ENCODE measurements at regions not wholly inside any gene's neighbourhood (a gene's known extent, or its start where the extent isn't known, plus 50 kb on each side); places are given as distances from the start of the nearest gene placed in this dataset.
"Not testable (repeated sequence)": the region's sequence is repeated elsewhere in the genome, so short reads cannot be mapped to it uniquely, and the experiment has no call there.

GRCh38 chr4:135515295-135515694, 1313.7 kb upstream of the PABPC4L start:
- Histone ChIP-seq H3K9ac (ENCODE audit: low read depth, low read length) (no peak overlapping the region), H3K9me3 (ENCODE audit: control insufficient read depth, insufficient read depth, low read length) (no peaks in the 10 kb centered on the region), H3K4me1 (ENCODE audit: insufficient read depth, low read length) (no peaks in the 10 kb centered on the region), H3K36me3 (ENCODE audit: insufficient read depth, low read length) (no peaks in the 10 kb centered on the region)

- Histone ChIP-seq H3K9ac (ENCODE audit: low read depth, low read length) (no peak overlapping the region), H3K9me3 (ENCODE audit: control insufficient read depth, insufficient read depth, low read length) (no peaks in the 10 kb centered on the region), H3K4me1 (ENCODE audit: insufficient read depth, low read length) (no peaks in the 10 kb centered on the region; the same call in 1 of the 2 replicates), H3K36me3 (ENCODE audit: insufficient read depth, low read length) (no peaks in the 10 kb centered on the region)
Measured at GRCh38 chr4:135510582-135510981, 1309.0 kb upstream of the PABPC4L start.

GRCh38 chr4:135508006-135508714, 1306.6 kb upstream of the PABPC4L start:
- no peaks in the 10 kb centered on the region; the same call in 1 of the 2 replicates for H3K4me1 ChIP-seq (ENCODE audit: insufficient read depth, low read length)
- H3K9ac ChIP-seq (ENCODE audit: low read depth, low read length): no peak overlapping the region
- H3K9me3 ChIP-seq (ENCODE audit: control insufficient read depth, insufficient read depth, low read length): no peaks in the 10 kb centered on the region
- no peaks in the 10 kb centered on the region for H3K36me3 ChIP-seq (ENCODE audit: insufficient read depth, low read length)

- peaks cover 6% of the 10 kb centered on the region; the same call in 1 of the 2 replicates for H3K4me1 ChIP-seq (ENCODE audit: insufficient read depth, low read length)
- no peaks in the 10 kb centered on the region for H3K36me3 ChIP-seq (ENCODE audit: insufficient read depth, low read length)
- peak overlapping the region; percentile 21; the same call in 1 of the 2 replicates for H3K9ac ChIP-seq (ENCODE audit: low read depth, low read length)
- no peaks in the 10 kb centered on the region for H3K9me3 ChIP-seq (ENCODE audit: control insufficient read depth, insufficient read depth, low read length)
Measured at GRCh38 chr4:135497563-135498152, 1296.1 kb upstream of the PABPC4L start.

- peaks cover under 1% of the 10 kb centered on the region; the same call in 1 of the 2 replicates for H3K4me1 ChIP-seq (ENCODE audit: insufficient read depth, low read length)
- H3K9me3 ChIP-seq (ENCODE audit: control insufficient read depth, insufficient read depth, low read length): no peaks in the 10 kb centered on the region
- H3K36me3 ChIP-seq (ENCODE audit: insufficient read depth, low read length): no peaks in the 10 kb centered on the region
- no peak overlapping the region for H3K9ac ChIP-seq (ENCODE audit: low read depth, low read length)
Measured at GRCh38 chr4:135492439-135492838, 1290.8 kb upstream of the PABPC4L start.

- H3K36me3 ChIP-seq (ENCODE audit: insufficient read depth, low read length): no peaks in the 10 kb centered on the region
- no peaks in the 10 kb centered on the region for H3K9me3 ChIP-seq (ENCODE audit: control insufficient read depth, insufficient read depth, low read length)
- no peaks in the 10 kb centered on the region for H3K4me1 ChIP-seq (ENCODE audit: insufficient read depth, low read length)
- H3K9ac ChIP-seq (ENCODE audit: low read depth, low read length): no peak overlapping the region
Measured at GRCh38 chr4:135485371-135485770, 1283.8 kb upstream of the PABPC4L start.

- H3K9ac ChIP-seq (ENCODE audit: low read depth, low read length): no peak overlapping the region
- no peaks in the 10 kb centered on the region for H3K36me3 ChIP-seq (ENCODE audit: insufficient read depth, low read length)
- H3K9me3 ChIP-seq (ENCODE audit: control insufficient read depth, insufficient read depth, low read length): no peaks in the 10 kb centered on the region
- H3K4me1 ChIP-seq (ENCODE audit: insufficient read depth, low read length): no peaks in the 10 kb centered on the region
Measured at GRCh38 chr4:135476272-135476671, 1274.7 kb upstream of the PABPC4L start.

- no peaks in the 10 kb centered on the region for H3K9me3 ChIP-seq (ENCODE audit: control insufficient read depth, insufficient read depth, low read length)
- H3K9ac ChIP-seq (ENCODE audit: low read depth, low read length): no peak overlapping the region
- H3K4me1 ChIP-seq (ENCODE audit: insufficient read depth, low read length): no peaks in the 10 kb centered on the region
- no peaks in the 10 kb centered on the region for H3K36me3 ChIP-seq (ENCODE audit: insufficient read depth, low read length)
Measured at GRCh38 chr4:135464311-135464710, 1262.7 kb upstream of the PABPC4L start.

- not testable (repeated sequence) for H3K36me3 ChIP-seq (ENCODE audit: insufficient read depth, low read length); H3K4me1 ChIP-seq (ENCODE audit: insufficient read depth, low read length); H3K9me3 ChIP-seq (ENCODE audit: control insufficient read depth, insufficient read depth, low read length)
- H3K9ac ChIP-seq (ENCODE audit: low read depth, low read length): peak overlapping the region; percentile 34; the same call in 1 of the 2 replicates
Measured at GRCh38 chr4:135447598-135447997, 1246.0 kb upstream of the PABPC4L start.

- Histone ChIP-seq H3K9ac (ENCODE audit: low read depth, low read length) (no peak overlapping the region), H3K9me3 (ENCODE audit: control insufficient read depth, insufficient read depth, low read length) (peaks cover 12% of the 10 kb centered on the region), H3K4me1 (ENCODE audit: insufficient read depth, low read length) (no peaks in the 10 kb centered on the region), H3K36me3 (ENCODE audit: insufficient read depth, low read length) (no peaks in the 10 kb centered on the region)
Measured at GRCh38 chr4:135434936-135435335, 1233.3 kb upstream of the PABPC4L start.

GRCh38 chr4:135429528-135429927, 1227.9 kb upstream of the PABPC4L start:
- H3K9me3 ChIP-seq (ENCODE audit: control insufficient read depth, insufficient read depth, low read length): no peaks in the 10 kb centered on the region
- no peaks in the 10 kb centered on the region for H3K36me3 ChIP-seq (ENCODE audit: insufficient read depth, low read length)
- H3K4me1 ChIP-seq (ENCODE audit: insufficient read depth, low read length): no peaks in the 10 kb centered on the region
- H3K9ac ChIP-seq (ENCODE audit: low read depth, low read length): no peak overlapping the region

- Histone ChIP-seq H3K4me1 (ENCODE audit: insufficient read depth, low read length) (no peaks in the 10 kb centered on the region), H3K36me3 (ENCODE audit: insufficient read depth, low read length) (no peaks in the 10 kb centered on the region), H3K9me3 (ENCODE audit: control insufficient read depth, insufficient read depth, low read length) (no peaks in the 10 kb centered on the region), H3K9ac (ENCODE audit: low read depth, low read length) (no peak overlapping the region)
Measured at GRCh38 chr4:135418353-135418752, 1216.8 kb upstream of the PABPC4L start.

GRCh38 chr4:135412213-135412612, 1210.6 kb upstream of the PABPC4L start:
- H3K4me1 ChIP-seq (ENCODE audit: insufficient read depth, low read length): peaks cover 8% of the 10 kb centered on the region; the same call in 1 of the 2 replicates
- H3K9ac ChIP-seq (ENCODE audit: low read depth, low read length): no peak overlapping the region
- H3K9me3 ChIP-seq (ENCODE audit: control insufficient read depth, insufficient read depth, low read length): no peaks in the 10 kb centered on the region
- no peaks in the 10 kb centered on the region for H3K36me3 ChIP-seq (ENCODE audit: insufficient read depth, low read length)

GRCh38 chr4:135411251-135411650, 1209.7 kb upstream of the PABPC4L start:
- H3K4me1 ChIP-seq (ENCODE audit: insufficient read depth, low read length): peaks cover 8% of the 10 kb centered on the region; the same call in 1 of the 2 replicates
- no peaks in the 10 kb centered on the region for H3K9me3 ChIP-seq (ENCODE audit: control insufficient read depth, insufficient read depth, low read length)
- H3K9ac ChIP-seq (ENCODE audit: low read depth, low read length): no peak overlapping the region
- no peaks in the 10 kb centered on the region for H3K36me3 ChIP-seq (ENCODE audit: insufficient read depth, low read length)

- H3K9ac ChIP-seq (ENCODE audit: low read depth, low read length): not testable (repeated sequence)
Measured at GRCh38 chr4:135409261-135409660, 1207.7 kb upstream of the PABPC4L start.

More at GRCh38 chr4:135409261-135409660, 1207.7 kb upstream of the PABPC4L start:
- H3K36me3 ChIP-seq (ENCODE audit: insufficient read depth, low read length); H3K9me3 ChIP-seq (ENCODE audit: control insufficient read depth, insufficient read depth, low read length); H3K4me1 ChIP-seq (ENCODE audit: insufficient read depth, low read length): not testable (repeated sequence)
